WTC11 (cell line): ENCODE measurements at regions not wholly inside any gene's neighbourhood (a gene's known extent, or its start where the extent isn't known, plus 50 kb on each side); places are given as distances from the start of the nearest gene placed in this dataset.

ENCODE experiments used
- ATAC-seq: fragments of 200-7000 bp; cut with Tn5 transposase; 2 replicates; pipeline ENCODE4 v1.10.0; 2021; ENCODE audit warnings: mild to moderate bottlenecking, moderate library complexity
- CTCF ChIA-PET: fragments of 300-600 bp; sonication (Branson Sonifier 250); formaldehyde crosslinking; loops from one replicate; lab custom pipeline; 2021; ENCODE audit warnings: antibody characterized with exemption; lab: Charles Lee
- POLR2A ChIA-PET: fragments of 350-600 bp; sonication (Branson Sonifier 250); formaldehyde crosslinking; loops from one replicate; lab custom pipeline; 2021; ENCODE audit warnings: antibody characterized with exemption; lab: Charles Lee
- DNase-seq: peaks from one replicate; pipeline ENCODE4 v3.0.0; 2021; ENCODE audit warnings: low spot score
- H3K27ac Mint-ChIP-seq: 2 replicates; pipeline ENCODE4 v1.8.0; 2021; ENCODE audit warnings: mixed read lengths
- H3K27me3 Mint-ChIP-seq: 2 replicates; pipeline ENCODE4 v1.8.0; 2021; ENCODE audit warnings: low read depth, mild to moderate bottlenecking, moderate library complexity, mixed read lengths
- H3K36me3 Mint-ChIP-seq: 2 replicates; pipeline ENCODE4 v1.8.0; 2021; ENCODE audit warnings: mixed read lengths
- H3K4me1 Mint-ChIP-seq: 2 replicates; pipeline ENCODE4 v1.8.0; 2022; ENCODE audit warnings: mixed read lengths
- H3K4me3 Mint-ChIP-seq: 2 replicates; pipeline ENCODE4 v1.8.0; 2021; ENCODE audit warnings: mild to moderate bottlenecking, moderate library complexity, mixed read lengths
- H3K9me3 Mint-ChIP-seq: 2 replicates; pipeline ENCODE4 v1.8.0; 2021; ENCODE audit warnings: mixed read lengths
- CBFB ChIP-seq: sonication (generic); formaldehyde crosslinking; IDR thresholded peaks from 2 replicates; pipeline ENCODE4 v1.8.1; 2022; ENCODE audit warnings: mild to moderate bottlenecking, low read depth, missing genetic modification reagents
- ESRRA ChIP-seq: sonication (generic); formaldehyde crosslinking; IDR thresholded peaks from 2 replicates; pipeline ENCODE4 v1.8.1; 2022; ENCODE audit warnings: mild to moderate bottlenecking, missing genetic modification reagents, borderline replicate concordance
- FOXJ3 ChIP-seq: sonication (generic); formaldehyde crosslinking; IDR thresholded peaks from 2 replicates; pipeline ENCODE4 v1.9.0; 2021; ENCODE audit warnings: missing genetic modification reagents, mild to moderate bottlenecking, borderline replicate concordance
- GRHL2 ChIP-seq: fragments of 250-450 bp; sonication (Bioruptor Pico); IDR thresholded peaks from 2 replicates; pipeline ENCODE4 v1.8.0; 2022; ENCODE audit warnings: mild to moderate bottlenecking, moderate library complexity; ENCODE audit not compliant: insufficient replicate concordance, severe bottlenecking
- JUN ChIP-seq: sonication (generic); formaldehyde crosslinking; IDR thresholded peaks from 2 replicates; pipeline ENCODE4 v1.8.0; 2023; ENCODE audit warnings: mild to moderate bottlenecking, missing genetic modification reagents
- MXD4 ChIP-seq: fragments of 250-450 bp; sonication (Bioruptor Pico); IDR thresholded peaks from 2 replicates; pipeline ENCODE4 v1.8.0; 2021; ENCODE audit warnings: mild to moderate bottlenecking, moderate library complexity, borderline replicate concordance
- NFATC4 ChIP-seq: fragments of 250-450 bp; sonication (Bioruptor Pico); IDR thresholded peaks from 2 replicates; pipeline ENCODE4 v1.9.0; 2021; ENCODE audit warnings: mild to moderate bottlenecking
- NR1H2 ChIP-seq: sonication (generic); formaldehyde crosslinking; IDR thresholded peaks from 2 replicates; pipeline ENCODE4 v1.9.0; 2021; ENCODE audit warnings: mild to moderate bottlenecking, moderate library complexity, missing genetic modification reagents
- TEAD1 ChIP-seq: sonication (generic); formaldehyde crosslinking; IDR thresholded peaks from 2 replicates; pipeline ENCODE4 v1.8.0; 2022; ENCODE audit warnings: mild to moderate bottlenecking, missing genetic modification reagents
- ZBTB21 ChIP-seq: sonication (generic); formaldehyde crosslinking; IDR thresholded peaks from 2 replicates; pipeline ENCODE4 v1.8.1; 2023; ENCODE audit warnings: mild to moderate bottlenecking, missing genetic modification reagents, borderline replicate concordance
- ZNF121 ChIP-seq: sonication (generic); formaldehyde crosslinking; IDR thresholded peaks from 2 replicates; pipeline ENCODE4 v1.8.0; 2023; ENCODE audit warnings: missing genetic modification reagents
- ZNF232 ChIP-seq: sonication (generic); formaldehyde crosslinking; IDR thresholded peaks from 2 replicates; pipeline ENCODE4 v1.8.0; 2022; ENCODE audit warnings: mild to moderate bottlenecking, missing genetic modification reagents
- ZNF423 ChIP-seq: fragments of 250-450 bp; sonication (Bioruptor Pico); IDR thresholded peaks from 2 replicates; pipeline ENCODE4 v2.1.2; 2022; ENCODE audit warnings: mild to moderate bottlenecking, moderate library complexity
- ZNF671 ChIP-seq: fragments of 250-450 bp; sonication (Bioruptor Pico); IDR thresholded peaks from 2 replicates; pipeline ENCODE4 v1.8.0; 2021; ENCODE audit warnings: mild to moderate bottlenecking
- TF ChIP-seq, protein P1 (sequence below): fragments of 250-450 bp; sonication (Bioruptor Pico); conservative IDR thresholded peaks from 2 replicates; pipeline ENCODE4 v1.9.0; 2021; ENCODE audit warnings: mild to moderate bottlenecking
- TF ChIP-seq, protein P2 (sequence below): sonication (generic); formaldehyde crosslinking; IDR thresholded peaks from 2 replicates; pipeline ENCODE4 v1.8.1; 2023; ENCODE audit warnings: mild to moderate bottlenecking, missing genetic modification reagents, moderate library complexity
- TF ChIP-seq, protein P3 (sequence below): sonication (generic); formaldehyde crosslinking; IDR thresholded peaks from 2 replicates; pipeline ENCODE4 v1.8.1; 2022; ENCODE audit warnings: mild to moderate bottlenecking, moderate library complexity, missing genetic modification reagents
- TF ChIP-seq, protein P4 (sequence below): fragments of 200-600 bp; IDR thresholded peaks from 2 replicates; pipeline ENCODE4 v1.8.0; 2022; ENCODE audit warnings: antibody characterized with exemption
- TF ChIP-seq, protein P5 (sequence below): sonication (generic); formaldehyde crosslinking; conservative IDR thresholded peaks from 2 replicates; pipeline ENCODE4 v1.8.1; 2022; ENCODE audit warnings: mild to moderate bottlenecking, missing genetic modification reagents
- TF ChIP-seq, protein P6 (sequence below): fragments of 250-450 bp; sonication (Bioruptor Pico); IDR thresholded peaks from 2 replicates; pipeline ENCODE4 v1.9.0; 2021; ENCODE audit warnings: mild to moderate bottlenecking
- TF ChIP-seq, protein P7 (sequence below): fragments of 250-450 bp; sonication (Bioruptor Pico); IDR thresholded peaks from 2 replicates; pipeline ENCODE4 v1.9.0; 2021; ENCODE audit warnings: moderate library complexity, mild to moderate bottlenecking, inconsistent platforms, borderline replicate concordance
- TF ChIP-seq, protein P8 (sequence below): sonication (generic); formaldehyde crosslinking; IDR thresholded peaks from 2 replicates; pipeline ENCODE4 v1.8.0; 2022; ENCODE audit warnings: mild to moderate bottlenecking, missing genetic modification reagents
- TF ChIP-seq, protein P9 (sequence below): sonication (generic); formaldehyde crosslinking; IDR thresholded peaks from 2 replicates; pipeline ENCODE4 v1.8.0; 2023; ENCODE audit warnings: missing genetic modification reagents

DNA sequence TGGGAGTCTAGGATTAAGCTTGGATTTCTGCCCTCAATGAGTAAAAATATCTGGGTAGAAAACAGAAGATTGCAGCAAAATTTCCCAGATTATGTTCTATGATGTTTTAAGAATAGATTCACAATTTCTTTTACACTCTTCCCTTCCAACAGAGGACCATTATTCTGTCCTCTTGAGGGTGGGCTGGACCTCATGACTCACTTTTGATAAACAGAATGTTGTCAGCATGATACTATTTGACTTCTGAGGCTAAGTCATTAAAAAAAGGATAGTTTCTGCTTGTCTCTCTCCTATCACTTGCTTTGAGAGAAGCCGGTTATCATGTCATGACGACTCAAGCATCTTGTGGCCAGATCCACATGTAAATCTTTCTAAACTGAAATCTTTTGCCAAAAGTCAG, 396.2 kb upstream of the CDIN1 start:
- TF ChIP-seq CBFB (CRISPR knock-in tag) = no peak
- TF ChIP-seq ZNF232 (CRISPR knock-in tag) = no peak
- no peak for TF ChIP-seq NFATC4 (CRISPR knock-in tag)
- TF ChIP-seq, protein P1, sequence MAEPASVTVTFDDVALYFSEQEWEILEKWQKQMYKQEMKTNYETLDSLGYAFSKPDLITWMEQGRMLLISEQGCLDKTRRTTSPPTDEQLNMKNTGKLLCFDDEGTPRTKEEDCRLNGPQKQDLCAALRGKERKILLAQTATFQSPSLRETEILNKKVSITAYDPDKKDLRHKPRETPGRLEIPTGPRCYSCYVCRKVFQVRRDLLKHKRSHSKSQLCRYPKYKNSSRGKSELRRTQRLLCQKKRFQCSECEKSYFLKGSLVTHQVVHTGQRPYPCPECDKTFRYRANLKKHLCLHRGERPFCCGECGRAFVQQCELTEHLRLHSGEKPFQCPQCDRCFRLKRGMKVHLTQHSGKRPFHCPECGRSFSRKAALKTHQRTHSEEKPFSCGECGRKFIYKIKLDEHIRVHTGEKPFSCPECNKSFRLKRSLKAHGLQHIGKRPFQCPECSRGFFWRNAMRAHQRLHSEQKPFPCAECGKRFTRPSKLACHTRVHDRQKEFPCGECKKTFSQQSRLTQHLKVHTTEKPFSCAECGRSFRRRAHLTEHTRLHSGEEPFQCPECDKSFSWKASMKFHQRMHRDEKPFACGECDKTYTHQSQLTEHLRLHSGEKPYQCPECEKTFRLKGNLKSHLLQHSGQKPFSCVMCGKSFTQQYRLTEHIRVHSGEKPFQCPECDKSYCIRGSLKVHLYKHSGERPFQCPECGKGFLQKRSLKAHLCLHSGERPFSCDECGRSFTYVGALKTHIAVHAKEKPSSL = no peak
- TF ChIP-seq, protein P2, sequence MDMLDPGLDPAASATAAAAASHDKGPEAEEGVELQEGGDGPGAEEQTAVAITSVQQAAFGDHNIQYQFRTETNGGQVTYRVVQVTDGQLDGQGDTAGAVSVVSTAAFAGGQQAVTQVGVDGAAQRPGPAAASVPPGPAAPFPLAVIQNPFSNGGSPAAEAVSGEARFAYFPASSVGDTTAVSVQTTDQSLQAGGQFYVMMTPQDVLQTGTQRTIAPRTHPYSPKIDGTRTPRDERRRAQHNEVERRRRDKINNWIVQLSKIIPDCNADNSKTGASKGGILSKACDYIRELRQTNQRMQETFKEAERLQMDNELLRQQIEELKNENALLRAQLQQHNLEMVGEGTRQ (CRISPR knock-in tag) = no peak
- TF ChIP-seq FOXJ3 (CRISPR knock-in tag) = no peak
- no peak for TF ChIP-seq GRHL2 (CRISPR knock-in tag)
- TF ChIP-seq, protein P3, sequence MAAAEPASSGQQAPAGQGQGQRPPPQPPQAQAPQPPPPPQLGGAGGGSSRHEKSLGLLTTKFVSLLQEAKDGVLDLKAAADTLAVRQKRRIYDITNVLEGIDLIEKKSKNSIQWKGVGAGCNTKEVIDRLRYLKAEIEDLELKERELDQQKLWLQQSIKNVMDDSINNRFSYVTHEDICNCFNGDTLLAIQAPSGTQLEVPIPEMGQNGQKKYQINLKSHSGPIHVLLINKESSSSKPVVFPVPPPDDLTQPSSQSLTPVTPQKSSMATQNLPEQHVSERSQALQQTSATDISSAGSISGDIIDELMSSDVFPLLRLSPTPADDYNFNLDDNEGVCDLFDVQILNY = no peak
- no peak for TF ChIP-seq MXD4 (CRISPR knock-in tag)
- no peak for TF ChIP-seq ZNF121 (CRISPR knock-in tag)
- TF ChIP-seq, protein P4, sequence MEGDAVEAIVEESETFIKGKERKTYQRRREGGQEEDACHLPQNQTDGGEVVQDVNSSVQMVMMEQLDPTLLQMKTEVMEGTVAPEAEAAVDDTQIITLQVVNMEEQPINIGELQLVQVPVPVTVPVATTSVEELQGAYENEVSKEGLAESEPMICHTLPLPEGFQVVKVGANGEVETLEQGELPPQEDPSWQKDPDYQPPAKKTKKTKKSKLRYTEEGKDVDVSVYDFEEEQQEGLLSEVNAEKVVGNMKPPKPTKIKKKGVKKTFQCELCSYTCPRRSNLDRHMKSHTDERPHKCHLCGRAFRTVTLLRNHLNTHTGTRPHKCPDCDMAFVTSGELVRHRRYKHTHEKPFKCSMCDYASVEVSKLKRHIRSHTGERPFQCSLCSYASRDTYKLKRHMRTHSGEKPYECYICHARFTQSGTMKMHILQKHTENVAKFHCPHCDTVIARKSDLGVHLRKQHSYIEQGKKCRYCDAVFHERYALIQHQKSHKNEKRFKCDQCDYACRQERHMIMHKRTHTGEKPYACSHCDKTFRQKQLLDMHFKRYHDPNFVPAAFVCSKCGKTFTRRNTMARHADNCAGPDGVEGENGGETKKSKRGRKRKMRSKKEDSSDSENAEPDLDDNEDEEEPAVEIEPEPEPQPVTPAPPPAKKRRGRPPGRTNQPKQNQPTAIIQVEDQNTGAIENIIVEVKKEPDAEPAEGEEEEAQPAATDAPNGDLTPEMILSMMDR = no peak
- TF ChIP-seq, protein P5, sequence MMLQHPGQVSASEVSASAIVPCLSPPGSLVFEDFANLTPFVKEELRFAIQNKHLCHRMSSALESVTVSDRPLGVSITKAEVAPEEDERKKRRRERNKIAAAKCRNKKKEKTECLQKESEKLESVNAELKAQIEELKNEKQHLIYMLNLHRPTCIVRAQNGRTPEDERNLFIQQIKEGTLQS = no peak
- TF ChIP-seq ZNF423 = no peak
- TF ChIP-seq ZBTB21 (CRISPR knock-in tag) = no peak
- no peak for TF ChIP-seq ESRRA
- POLR2A ChIA-PET = no interaction called here
- no peaks in the 10 kb centered on the region for H3K36me3 Mint-ChIP-seq
- CTCF ChIA-PET = interaction anchor here (0.5 kb wide), 1 partner anchor 275 kb away, joined by 3 read pairs; no protein-coding TSS in a partner anchor
- no peaks in the 10 kb centered on the region for H3K27me3 Mint-ChIP-seq
- peaks cover 5% of the 10 kb centered on the region for H3K4me1 Mint-ChIP-seq
- no peak overlapping the region for H3K27ac Mint-ChIP-seq
- 0 out of 2 replicates have a peak, but pooled peaks cover 4% of the 10 kb centered on the region for H3K9me3 Mint-ChIP-seq
- ATAC-seq (no peak), DNase-seq (no peak)
- H3K4me3 Mint-ChIP-seq = no peak overlapping the region

DNA sequence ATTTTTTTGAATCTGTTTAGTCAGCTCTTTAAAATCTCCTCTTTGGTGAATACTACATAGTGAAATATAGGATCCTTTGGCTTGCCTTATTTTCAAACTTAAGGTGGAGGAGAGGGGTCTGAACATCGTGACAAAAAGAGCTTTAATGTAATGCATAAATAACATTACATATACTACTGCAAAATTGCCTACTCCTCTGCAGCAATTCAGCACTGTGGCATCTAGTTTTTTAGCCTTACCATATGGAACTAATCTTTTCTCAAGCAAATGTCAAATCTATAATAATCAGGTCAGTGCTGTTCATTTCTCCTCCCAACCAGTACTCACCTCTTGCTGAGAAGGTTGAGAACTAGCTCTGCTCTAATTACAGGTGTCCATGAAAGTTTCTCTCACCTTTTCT, 394.0 kb upstream of the CDIN1 start:
- CTCF ChIA-PET = no interaction called here
- no peaks in the 10 kb centered on the region for H3K27me3 Mint-ChIP-seq
- TF ChIP-seq, protein P6, sequence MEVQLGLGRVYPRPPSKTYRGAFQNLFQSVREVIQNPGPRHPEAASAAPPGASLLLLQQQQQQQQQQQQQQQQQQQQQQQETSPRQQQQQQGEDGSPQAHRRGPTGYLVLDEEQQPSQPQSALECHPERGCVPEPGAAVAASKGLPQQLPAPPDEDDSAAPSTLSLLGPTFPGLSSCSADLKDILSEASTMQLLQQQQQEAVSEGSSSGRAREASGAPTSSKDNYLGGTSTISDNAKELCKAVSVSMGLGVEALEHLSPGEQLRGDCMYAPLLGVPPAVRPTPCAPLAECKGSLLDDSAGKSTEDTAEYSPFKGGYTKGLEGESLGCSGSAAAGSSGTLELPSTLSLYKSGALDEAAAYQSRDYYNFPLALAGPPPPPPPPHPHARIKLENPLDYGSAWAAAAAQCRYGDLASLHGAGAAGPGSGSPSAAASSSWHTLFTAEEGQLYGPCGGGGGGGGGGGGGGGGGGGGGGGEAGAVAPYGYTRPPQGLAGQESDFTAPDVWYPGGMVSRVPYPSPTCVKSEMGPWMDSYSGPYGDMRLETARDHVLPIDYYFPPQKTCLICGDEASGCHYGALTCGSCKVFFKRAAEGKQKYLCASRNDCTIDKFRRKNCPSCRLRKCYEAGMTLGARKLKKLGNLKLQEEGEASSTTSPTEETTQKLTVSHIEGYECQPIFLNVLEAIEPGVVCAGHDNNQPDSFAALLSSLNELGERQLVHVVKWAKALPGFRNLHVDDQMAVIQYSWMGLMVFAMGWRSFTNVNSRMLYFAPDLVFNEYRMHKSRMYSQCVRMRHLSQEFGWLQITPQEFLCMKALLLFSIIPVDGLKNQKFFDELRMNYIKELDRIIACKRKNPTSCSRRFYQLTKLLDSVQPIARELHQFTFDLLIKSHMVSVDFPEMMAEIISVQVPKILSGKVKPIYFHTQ (CRISPR knock-in tag) = no peak
- TF ChIP-seq, protein P7, sequence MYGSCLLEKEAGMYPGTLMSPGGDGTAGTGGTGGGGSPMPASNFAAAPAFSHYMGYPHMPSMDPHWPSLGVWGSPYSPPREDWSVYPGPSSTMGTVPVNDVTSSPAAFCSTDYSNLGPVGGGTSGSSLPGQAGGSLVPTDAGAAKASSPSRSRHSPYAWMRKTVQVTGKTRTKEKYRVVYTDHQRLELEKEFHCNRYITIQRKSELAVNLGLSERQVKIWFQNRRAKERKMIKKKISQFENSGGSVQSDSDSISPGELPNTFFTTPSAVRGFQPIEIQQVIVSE = no peak
- TF ChIP-seq JUN (no peak), NR1H2 (no peak), TEAD1 (CRISPR knock-in tag) (no peak), ZNF671 (CRISPR knock-in tag) (no peak), CBFB (CRISPR knock-in tag) (no peak)
- TF ChIP-seq, protein P8, sequence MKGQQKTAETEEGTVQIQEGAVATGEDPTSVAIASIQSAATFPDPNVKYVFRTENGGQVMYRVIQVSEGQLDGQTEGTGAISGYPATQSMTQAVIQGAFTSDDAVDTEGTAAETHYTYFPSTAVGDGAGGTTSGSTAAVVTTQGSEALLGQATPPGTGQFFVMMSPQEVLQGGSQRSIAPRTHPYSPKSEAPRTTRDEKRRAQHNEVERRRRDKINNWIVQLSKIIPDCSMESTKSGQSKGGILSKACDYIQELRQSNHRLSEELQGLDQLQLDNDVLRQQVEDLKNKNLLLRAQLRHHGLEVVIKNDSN (CRISPR knock-in tag) = no peak
- TF ChIP-seq, protein P4 = no peak
- TF ChIP-seq, protein P9, sequence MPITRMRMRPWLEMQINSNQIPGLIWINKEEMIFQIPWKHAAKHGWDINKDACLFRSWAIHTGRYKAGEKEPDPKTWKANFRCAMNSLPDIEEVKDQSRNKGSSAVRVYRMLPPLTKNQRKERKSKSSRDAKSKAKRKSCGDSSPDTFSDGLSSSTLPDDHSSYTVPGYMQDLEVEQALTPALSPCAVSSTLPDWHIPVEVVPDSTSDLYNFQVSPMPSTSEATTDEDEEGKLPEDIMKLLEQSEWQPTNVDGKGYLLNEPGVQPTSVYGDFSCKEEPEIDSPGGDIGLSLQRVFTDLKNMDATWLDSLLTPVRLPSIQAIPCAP = no peak

More for the DNA sequence above, 394.0 kb upstream of the CDIN1 start:
- POLR2A ChIA-PET = no interaction called here
- Mint-ChIP-seq H3K27ac (no peak overlapping the region), H3K9me3 (peaks cover 7% of the 10 kb centered on the region), H3K36me3 (no peaks in the 10 kb centered on the region), H3K4me1 (peaks cover 8% of the 10 kb centered on the region), H3K4me3 (no peak overlapping the region)
- no peak for DNase-seq
- no peak for ATAC-seq
